ENCODE measurements at regions not wholly inside any gene's neighbourhood (a gene's known extent, or its start where the extent isn't known, plus 50 kb on each side); places are given as distances from the start of the nearest gene placed in this dataset.

GRCh38 chr2:4518596-4518995 is 815.2 kb downstream of the DCDC2C start:
- in situ Hi-C loops (cut with MboI; ENCODE audit: low pct_unique_long_range_greater_than_20kb, low sequenced_read_pairs, unreplicated experiment) = no loop called here

GRCh38 chr2:4522498-4523421 is 819.4 kb downstream of the DCDC2C start:
- in situ Hi-C loops (cut with MboI; ENCODE audit: low pct_unique_long_range_greater_than_20kb, low sequenced_read_pairs, unreplicated experiment) = no loop called here
- TF ChIP-seq, protein P1, sequence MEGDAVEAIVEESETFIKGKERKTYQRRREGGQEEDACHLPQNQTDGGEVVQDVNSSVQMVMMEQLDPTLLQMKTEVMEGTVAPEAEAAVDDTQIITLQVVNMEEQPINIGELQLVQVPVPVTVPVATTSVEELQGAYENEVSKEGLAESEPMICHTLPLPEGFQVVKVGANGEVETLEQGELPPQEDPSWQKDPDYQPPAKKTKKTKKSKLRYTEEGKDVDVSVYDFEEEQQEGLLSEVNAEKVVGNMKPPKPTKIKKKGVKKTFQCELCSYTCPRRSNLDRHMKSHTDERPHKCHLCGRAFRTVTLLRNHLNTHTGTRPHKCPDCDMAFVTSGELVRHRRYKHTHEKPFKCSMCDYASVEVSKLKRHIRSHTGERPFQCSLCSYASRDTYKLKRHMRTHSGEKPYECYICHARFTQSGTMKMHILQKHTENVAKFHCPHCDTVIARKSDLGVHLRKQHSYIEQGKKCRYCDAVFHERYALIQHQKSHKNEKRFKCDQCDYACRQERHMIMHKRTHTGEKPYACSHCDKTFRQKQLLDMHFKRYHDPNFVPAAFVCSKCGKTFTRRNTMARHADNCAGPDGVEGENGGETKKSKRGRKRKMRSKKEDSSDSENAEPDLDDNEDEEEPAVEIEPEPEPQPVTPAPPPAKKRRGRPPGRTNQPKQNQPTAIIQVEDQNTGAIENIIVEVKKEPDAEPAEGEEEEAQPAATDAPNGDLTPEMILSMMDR (IDR thresholded peaks at IDR 0.05; ENCODE audit: extremely low read depth, insufficient read depth, missing control alignments) = no peak
- DNase-seq (ENCODE audit: low spot score) = no peak

More at GRCh38 chr2:4518596-4518995, 815.2 kb downstream of the DCDC2C start:
- no peak for DNase-seq (ENCODE audit: low spot score)
- TF ChIP-seq, protein P1 (IDR thresholded peaks at IDR 0.05; ENCODE audit: extremely low read depth, insufficient read depth, missing control alignments) = no peak

GRCh38 chr2:4527416-4527815 is 824.0 kb downstream of the DCDC2C start:
- TF ChIP-seq, protein P1 (IDR thresholded peaks at IDR 0.05; ENCODE audit: extremely low read depth, insufficient read depth, missing control alignments) = no peak
- in situ Hi-C loops (cut with MboI; ENCODE audit: low pct_unique_long_range_greater_than_20kb, low sequenced_read_pairs, unreplicated experiment) = no loop called here
- no peak for DNase-seq (ENCODE audit: low spot score)

DNA sequence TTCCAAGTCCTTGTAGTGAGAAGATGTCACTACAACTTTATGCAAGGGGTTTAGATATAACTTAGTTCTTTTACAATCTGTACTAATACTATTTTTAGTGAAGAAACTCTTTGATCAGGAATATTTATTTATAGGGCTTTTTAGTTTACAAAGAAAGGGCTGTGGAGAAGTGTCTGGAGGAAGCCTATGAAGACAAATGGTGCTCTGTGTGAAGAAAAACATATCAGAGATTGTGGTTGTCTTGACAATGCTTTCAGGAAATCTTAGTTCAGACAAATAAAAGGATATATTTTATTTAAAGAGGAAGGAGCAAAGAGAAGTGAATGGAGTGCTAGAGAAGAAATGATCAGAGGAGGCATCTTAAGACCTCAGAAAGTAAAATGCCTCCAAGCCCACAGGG is 824.9 kb downstream of the DCDC2C start:
- TF ChIP-seq, protein P1 (IDR thresholded peaks at IDR 0.05; ENCODE audit: extremely low read depth, insufficient read depth, missing control alignments) = no peak
- DNase-seq (ENCODE audit: low spot score) = no peak
- in situ Hi-C loops (cut with MboI; ENCODE audit: low pct_unique_long_range_greater_than_20kb, low sequenced_read_pairs, unreplicated experiment) = no loop called here

DNA sequence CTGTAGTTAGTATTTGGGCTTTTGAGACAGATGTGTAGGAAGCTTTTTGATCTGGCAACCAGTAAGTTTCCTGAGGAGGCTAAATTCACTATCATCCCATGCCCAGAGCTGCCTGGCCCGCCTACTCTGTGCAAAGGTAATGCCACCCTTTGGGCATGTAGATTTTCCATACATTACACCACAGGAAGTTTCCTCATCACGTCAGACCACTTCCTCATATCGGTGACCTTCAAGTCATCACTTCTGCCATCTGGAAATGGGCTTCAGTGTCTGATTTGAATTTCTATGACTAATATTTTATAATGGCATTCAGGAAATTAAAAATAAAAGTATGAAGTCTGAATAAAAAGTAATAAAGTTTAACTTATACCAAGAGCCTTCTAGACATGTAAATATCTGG is 825.4 kb downstream of the DCDC2C start:
- TF ChIP-seq, protein P1 (IDR thresholded peaks at IDR 0.05; ENCODE audit: extremely low read depth, insufficient read depth, missing control alignments) = no peak
- in situ Hi-C loops (cut with MboI; ENCODE audit: low pct_unique_long_range_greater_than_20kb, low sequenced_read_pairs, unreplicated experiment) = no loop called here
- no peak for DNase-seq (ENCODE audit: low spot score)

DNA sequence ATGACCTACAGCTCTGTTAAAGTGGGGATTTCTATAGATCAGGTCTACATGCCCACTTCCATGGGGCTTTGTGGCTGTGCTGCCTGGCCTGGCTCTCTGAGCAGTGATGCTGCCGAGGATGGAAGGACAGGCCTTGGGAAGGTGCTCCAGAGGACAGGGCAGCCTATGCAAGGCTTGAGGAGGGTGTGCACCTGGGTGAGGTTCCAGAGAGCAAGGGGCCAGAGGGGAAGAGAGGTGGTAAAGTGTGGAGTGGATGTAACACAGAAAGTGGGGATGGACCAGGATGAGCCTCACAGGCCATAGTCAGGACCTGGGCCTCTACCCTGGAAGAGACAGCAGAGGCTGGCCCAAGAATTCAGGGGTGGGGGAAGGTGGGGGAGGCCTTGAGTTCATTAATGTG is 826.4 kb downstream of the DCDC2C start:
- no peak for DNase-seq (ENCODE audit: low spot score)
- in situ Hi-C loops (cut with MboI; ENCODE audit: low pct_unique_long_range_greater_than_20kb, low sequenced_read_pairs, unreplicated experiment) = no loop called here
- TF ChIP-seq, protein P1 (IDR thresholded peaks at IDR 0.05; ENCODE audit: extremely low read depth, insufficient read depth, missing control alignments) = no peak
